ENCODE measurements at regions not wholly inside any gene's neighbourhood (a gene's known extent, or its start where the extent isn't known, plus 50 kb on each side); places are given as distances from the start of the nearest gene placed in this dataset.

DNA sequence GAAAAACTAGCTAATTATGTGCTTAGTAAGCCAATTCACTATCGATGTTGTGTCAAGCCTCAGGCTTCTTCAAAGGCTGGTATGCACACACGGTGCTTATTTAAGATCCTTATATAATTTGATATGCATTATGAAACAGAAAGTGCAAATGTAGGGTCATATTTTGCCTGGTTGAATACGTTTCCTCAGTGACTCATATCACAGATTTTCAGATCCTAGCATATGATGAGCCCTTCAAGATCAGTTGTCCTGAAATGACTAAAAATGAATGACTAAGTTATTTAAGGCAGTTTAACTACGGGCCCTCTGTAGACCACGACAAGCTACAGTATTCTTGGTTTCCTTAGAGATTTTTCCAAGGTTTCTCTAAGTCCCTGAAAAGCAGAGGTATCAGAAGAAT, 778.3 kb downstream of the PRELID2 start:
- ChIA-PET CTCF (ENCODE audit: low intra/inter-chr PET ratio, low total read pairs) (no interaction called here), POLR2A (no interaction called here)
- H3K27ac ChIP-seq (ENCODE audit: extremely low read length, insufficient read depth, low read length) = no peak overlapping the region
- no peaks in the 10 kb centered on the region for H3K9me3 ChIP-seq (ENCODE audit: low read length)
- no peak overlapping the region for H3K9ac ChIP-seq (ENCODE audit: insufficient read depth, low read depth, low read length)
- BruUV-seq (replicated peaks) = no TSS peak
- no peaks in the 10 kb centered on the region for H3K36me3 ChIP-seq (replicated peaks in 1 of 2; ENCODE audit: control insufficient read depth in 1 of 2, insufficient read depth in 2 of 2, low read length in 2 of 2)
- TF ChIP-seq RNF2 (conservative IDR thresholded peaks at IDR 0.05; ENCODE audit: low read depth) (no peak), ARNTL (CRISPR knock-in tag; IDR thresholded peaks at IDR 0.05) (no peak), TBX2 (CRISPR knock-in tag; IDR thresholded peaks at IDR 0.05; ENCODE audit: borderline replicate concordance) (no peak), U2AF1 (optimal IDR thresholded peaks at IDR 0.05; ENCODE audit: low read depth, low read length) (no peak), ZNF670 (CRISPR knock-in tag; IDR thresholded peaks at IDR 0.05; ENCODE audit: borderline replicate concordance) (no peak), ZNF274 (CRISPR knock-in tag; IDR thresholded peaks at IDR 0.05) (no peak), ZNF776 (CRISPR knock-in tag; IDR thresholded peaks at IDR 0.05) (no peak), TMF1 (CRISPR knock-in tag; IDR thresholded peaks at IDR 0.05; ENCODE audit: low read depth) (no peak), ZNF335 (CRISPR knock-in tag; IDR thresholded peaks at IDR 0.05) (no peak), SMARCE1 (IDR thresholded peaks at IDR 0.05; ENCODE audit: borderline replicate concordance) (no peak), MED8 (CRISPR knock-in tag; IDR thresholded peaks at IDR 0.05; ENCODE audit: insufficient replicate concordance) (no peak), ZNF552 (CRISPR knock-in tag; IDR thresholded peaks at IDR 0.05; ENCODE audit: borderline replicate concordance) (no peak), HNF4G (IDR thresholded peaks at IDR 0.05; ENCODE audit: borderline replicate concordance, low read depth, low read length) (no peak), HNF4G (CRISPR knock-in tag; IDR thresholded peaks at IDR 0.05; ENCODE audit: borderline replicate concordance, low read depth) (no peak)
- TF ChIP-seq, protein P1, sequence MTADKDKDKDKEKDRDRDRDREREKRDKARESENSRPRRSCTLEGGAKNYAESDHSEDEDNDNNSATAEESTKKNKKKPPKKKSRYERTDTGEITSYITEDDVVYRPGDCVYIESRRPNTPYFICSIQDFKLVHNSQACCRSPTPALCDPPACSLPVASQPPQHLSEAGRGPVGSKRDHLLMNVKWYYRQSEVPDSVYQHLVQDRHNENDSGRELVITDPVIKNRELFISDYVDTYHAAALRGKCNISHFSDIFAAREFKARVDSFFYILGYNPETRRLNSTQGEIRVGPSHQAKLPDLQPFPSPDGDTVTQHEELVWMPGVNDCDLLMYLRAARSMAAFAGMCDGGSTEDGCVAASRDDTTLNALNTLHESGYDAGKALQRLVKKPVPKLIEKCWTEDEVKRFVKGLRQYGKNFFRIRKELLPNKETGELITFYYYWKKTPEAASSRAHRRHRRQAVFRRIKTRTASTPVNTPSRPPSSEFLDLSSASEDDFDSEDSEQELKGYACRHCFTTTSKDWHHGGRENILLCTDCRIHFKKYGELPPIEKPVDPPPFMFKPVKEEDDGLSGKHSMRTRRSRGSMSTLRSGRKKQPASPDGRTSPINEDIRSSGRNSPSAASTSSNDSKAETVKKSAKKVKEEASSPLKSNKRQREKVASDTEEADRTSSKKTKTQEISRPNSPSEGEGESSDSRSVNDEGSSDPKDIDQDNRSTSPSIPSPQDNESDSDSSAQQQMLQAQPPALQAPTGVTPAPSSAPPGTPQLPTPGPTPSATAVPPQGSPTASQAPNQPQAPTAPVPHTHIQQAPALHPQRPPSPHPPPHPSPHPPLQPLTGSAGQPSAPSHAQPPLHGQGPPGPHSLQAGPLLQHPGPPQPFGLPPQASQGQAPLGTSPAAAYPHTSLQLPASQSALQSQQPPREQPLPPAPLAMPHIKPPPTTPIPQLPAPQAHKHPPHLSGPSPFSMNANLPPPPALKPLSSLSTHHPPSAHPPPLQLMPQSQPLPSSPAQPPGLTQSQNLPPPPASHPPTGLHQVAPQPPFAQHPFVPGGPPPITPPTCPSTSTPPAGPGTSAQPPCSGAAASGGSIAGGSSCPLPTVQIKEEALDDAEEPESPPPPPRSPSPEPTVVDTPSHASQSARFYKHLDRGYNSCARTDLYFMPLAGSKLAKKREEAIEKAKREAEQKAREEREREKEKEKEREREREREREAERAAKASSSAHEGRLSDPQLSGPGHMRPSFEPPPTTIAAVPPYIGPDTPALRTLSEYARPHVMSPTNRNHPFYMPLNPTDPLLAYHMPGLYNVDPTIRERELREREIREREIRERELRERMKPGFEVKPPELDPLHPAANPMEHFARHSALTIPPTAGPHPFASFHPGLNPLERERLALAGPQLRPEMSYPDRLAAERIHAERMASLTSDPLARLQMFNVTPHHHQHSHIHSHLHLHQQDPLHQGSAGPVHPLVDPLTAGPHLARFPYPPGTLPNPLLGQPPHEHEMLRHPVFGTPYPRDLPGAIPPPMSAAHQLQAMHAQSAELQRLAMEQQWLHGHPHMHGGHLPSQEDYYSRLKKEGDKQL (CRISPR knock-in tag; IDR thresholded peaks at IDR 0.05; ENCODE audit: low read depth) = no peak
- TF ChIP-seq, protein P2, sequence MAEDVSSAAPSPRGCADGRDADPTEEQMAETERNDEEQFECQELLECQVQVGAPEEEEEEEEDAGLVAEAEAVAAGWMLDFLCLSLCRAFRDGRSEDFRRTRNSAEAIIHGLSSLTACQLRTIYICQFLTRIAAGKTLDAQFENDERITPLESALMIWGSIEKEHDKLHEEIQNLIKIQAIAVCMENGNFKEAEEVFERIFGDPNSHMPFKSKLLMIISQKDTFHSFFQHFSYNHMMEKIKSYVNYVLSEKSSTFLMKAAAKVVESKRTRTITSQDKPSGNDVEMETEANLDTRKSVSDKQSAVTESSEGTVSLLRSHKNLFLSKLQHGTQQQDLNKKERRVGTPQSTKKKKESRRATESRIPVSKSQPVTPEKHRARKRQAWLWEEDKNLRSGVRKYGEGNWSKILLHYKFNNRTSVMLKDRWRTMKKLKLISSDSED (CRISPR knock-in tag; IDR thresholded peaks at IDR 0.05) = no peak
- H3K4me2 ChIP-seq (ENCODE audit: low read depth, low read length) = no peak overlapping the region
- WGBS (ENCODE audit: low lambda C conversion rate) = 0% methylated on average over 5 of the region's 5 CpGs
- FAIRE-seq = no peak
- no peaks in the 10 kb centered on the region for H3K27me3 ChIP-seq (ENCODE audit: control insufficient read depth in 1 of 2, insufficient read depth in 2 of 2, low read length in 2 of 2)
- H3K4me3 ChIP-seq (replicated peaks in 1 of 3; ENCODE audit: insufficient read depth in 1 of 3, low read depth in 2 of 3, low read length in 3 of 3) = no peak overlapping the region
- H3K4me1 ChIP-seq (ENCODE audit: insufficient read depth, low read length) = no peaks in the 10 kb centered on the region
- H2AFZ ChIP-seq (ENCODE audit: low read length) = no peak overlapping the region
- H3K79me2 ChIP-seq (ENCODE audit: insufficient read depth, low read length) = no peaks in the 10 kb centered on the region
- no peak for DNase-seq (ENCODE audit: low spot score)
- no peaks in the 10 kb centered on the region for H4K20me1 ChIP-seq (ENCODE audit: insufficient read depth, low read length)
- ATAC-seq = no peak
- in situ Hi-C loops (cut with HindIII; ENCODE audit: extremely low pct_ligation_motif_present, low pct_unique_long_range_greater_than_20kb) = no loop called here
- intact Hi-C loops (cut with micrococcal nuclease; ENCODE audit: unreplicated experiment) = no loop called here

Measured in HepG2 (cell line).